Osteoblast (primary cell): ENCODE measurements at regions not wholly inside any gene's neighbourhood (a gene's known extent, or its start where the extent isn't known, plus 50 kb on each side); places are given as distances from the start of the nearest gene placed in this dataset.

Experiments used
- DNase-seq: peaks from one replicate; pipeline ENCODE4 v3.0.0; 2011; ENCODE audit warnings: low spot score, mixed read lengths; ENCODE audit not compliant: insufficient read length; ENCODE audit errors: missing footprints
- H2AFZ ChIP-seq: 2 replicates; pipeline ENCODE4 v1.6.0; 2011; ENCODE audit warnings: mild to moderate bottlenecking, low read length
- H3K27ac ChIP-seq: 2 replicates; pipeline ENCODE4 v1.5.1; 2011; ENCODE audit warnings: mild to moderate bottlenecking, low read depth, low read length, moderate library complexity
- H3K27me3 ChIP-seq: 2 replicates; pipeline ENCODE4 v1.6.0; 2012; ENCODE audit warnings: mild to moderate bottlenecking, control low read depth, inconsistent platforms, low read length, moderate library complexity; ENCODE audit not compliant: insufficient read depth
- H3K36me3 ChIP-seq: 2 replicates; pipeline ENCODE4 v1.5.1; 2011; ENCODE audit warnings: mild to moderate bottlenecking, low read length, control low read depth, moderate library complexity; ENCODE audit not compliant: insufficient read depth
- H3K4me1 ChIP-seq: 2 replicates; pipeline ENCODE4 v1.5.1; 2011; ENCODE audit warnings: mild to moderate bottlenecking, low read length, control low read depth, moderate library complexity; ENCODE audit not compliant: insufficient read depth
- H3K4me2 ChIP-seq: 2 replicates; pipeline ENCODE4 v1.6.0; 2011; ENCODE audit warnings: mild to moderate bottlenecking, low read length; ENCODE audit not compliant: insufficient read depth
- H3K4me3 ChIP-seq: fragments of 200-600 bp; sonication (generic); 3 replicates; pipeline ENCODE4 v1.5.1; 2012; ENCODE audit warnings: mild to moderate bottlenecking, low read length, inconsistent platforms; ENCODE audit not compliant: insufficient read depth
- H3K79me2 ChIP-seq: 2 replicates; pipeline ENCODE4 v1.6.0; 2012; ENCODE audit warnings: mild to moderate bottlenecking, low read length, control low read depth, inconsistent platforms; ENCODE audit not compliant: insufficient read depth
- H3K9me3 ChIP-seq: 2 replicates; pipeline ENCODE4 v1.5.1; 2011; ENCODE audit warnings: low read depth, low read length, control low read depth
- H4K20me1 ChIP-seq: 2 replicates; pipeline ENCODE4 v1.6.0; 2012; ENCODE audit warnings: mild to moderate bottlenecking, low read length, control low read depth; ENCODE audit not compliant: insufficient read depth
- CTCF ChIP-seq: IDR thresholded peaks from 2 replicates; pipeline ENCODE4 v1.5.1; 2011; ENCODE audit warnings: mild to moderate bottlenecking, low read depth, low read length, moderate library complexity; ENCODE audit errors: extremely low read depth

- Histone ChIP-seq H3K4me3 (no peak overlapping the region), H3K27me3 (no peaks in the 10 kb centered on the region), H3K79me2 (no peaks in the 10 kb centered on the region), H2AFZ (no peak overlapping the region), H3K36me3 (no peaks in the 10 kb centered on the region), H4K20me1 (no peaks in the 10 kb centered on the region), H3K4me2 (no peak overlapping the region), H3K27ac (no peak overlapping the region), H3K4me1 (peaks cover 37% of the 10 kb centered on the region), H3K9me3 (no peaks in the 10 kb centered on the region)
- no peak for DNase-seq
- no peak for TF ChIP-seq CTCF
Measured at GRCh38 chr13:40404967-40405716, 261.3 kb downstream of the FOXO1 start.

- DNase-seq = peak; percentile 52
- H3K27ac ChIP-seq = peak overlapping the region; percentile 80
- no peaks in the 10 kb centered on the region for H3K79me2 ChIP-seq
- TF ChIP-seq CTCF = no peak
- H3K27me3 ChIP-seq = no peaks in the 10 kb centered on the region
- H3K4me1 ChIP-seq = peaks cover 34% of the 10 kb centered on the region
- H4K20me1 ChIP-seq = no peaks in the 10 kb centered on the region
- peak overlapping the region; percentile 65 for H3K4me2 ChIP-seq
- no peaks in the 10 kb centered on the region for H3K36me3 ChIP-seq
- H2AFZ ChIP-seq = peak overlapping the region; percentile 37
- H3K9me3 ChIP-seq = no peaks in the 10 kb centered on the region
- no peak overlapping the region for H3K4me3 ChIP-seq
Measured at GRCh38 chr13:40406405-40407120, 259.9 kb downstream of the FOXO1 start.

- no peaks in the 10 kb centered on the region for H3K79me2 ChIP-seq
- no peaks in the 10 kb centered on the region for H3K9me3 ChIP-seq
- H3K27ac ChIP-seq = no peak overlapping the region
- no peaks in the 10 kb centered on the region for H4K20me1 ChIP-seq
- peaks cover 25% of the 10 kb centered on the region for H3K4me1 ChIP-seq
- no peaks in the 10 kb centered on the region for H3K36me3 ChIP-seq
- no peak for DNase-seq
- H3K4me3 ChIP-seq = no peak overlapping the region
- no peak overlapping the region for H2AFZ ChIP-seq
- TF ChIP-seq CTCF = no peak
- no peaks in the 10 kb centered on the region for H3K27me3 ChIP-seq
- no peak overlapping the region for H3K4me2 ChIP-seq
Measured at GRCh38 chr13:40407567-40407966, 258.9 kb downstream of the FOXO1 start.

GRCh38 chr13:40408602-40409001, 257.8 kb downstream of the FOXO1 start:
- H3K4me1 ChIP-seq = peaks cover 14% of the 10 kb centered on the region
- TF ChIP-seq CTCF = no peak
- H2AFZ ChIP-seq = no peak overlapping the region
- H3K9me3 ChIP-seq = no peaks in the 10 kb centered on the region
- no peak overlapping the region for H3K27ac ChIP-seq
- H3K4me3 ChIP-seq = no peak overlapping the region
- no peaks in the 10 kb centered on the region for H3K27me3 ChIP-seq
- H3K36me3 ChIP-seq = no peaks in the 10 kb centered on the region
- H3K79me2 ChIP-seq = no peaks in the 10 kb centered on the region
- no peak overlapping the region for H3K4me2 ChIP-seq
- no peaks in the 10 kb centered on the region for H4K20me1 ChIP-seq
- no peak for DNase-seq
